ENCODE measurements at regions not wholly inside any gene's neighbourhood (a gene's known extent, or its start where the extent isn't known, plus 50 kb on each side); places are given as distances from the start of the nearest gene placed in this dataset.

- no peak for TF ChIP-seq NKRF (conservative IDR thresholded peaks at IDR 0.05)
- no peak for TF ChIP-seq CHD2 (IDR thresholded peaks at IDR 0.05; ENCODE audit: borderline replicate concordance, low read depth, low read length)
- TF ChIP-seq ZNF592 (IDR thresholded peaks at IDR 0.05): no peak
- TF ChIP-seq PKNOX1 (IDR thresholded peaks at IDR 0.05): no peak
Observed at GRCh38 chr5:179411161-179411841, 66.0 kb upstream of the ADAMTS2 start (continued).
